ENCODE measurements at regions not wholly inside any gene's neighbourhood (a gene's known extent, or its start where the extent isn't known, plus 50 kb on each side); places are given as distances from the start of the nearest gene placed in this dataset.

- Mint-ChIP-seq H3K9me3 (no peaks in the 10 kb centered on the region; the same call in 2 of the 3 replicates), H3K27me3 (ENCODE audit: insufficient read depth, low read depth, poor library complexity) (no peaks in the 10 kb centered on the region), H3K36me3 (ENCODE audit: low read depth) (no peaks in the 10 kb centered on the region), H3K4me1 (no peaks in the 10 kb centered on the region), H3K4me3 (no peak overlapping the region), H3K27ac (no peak overlapping the region)
- H3K27ac ChIP-seq (ENCODE audit: low read depth), result no peak overlapping the region
- H3K9me2 ChIP-seq (ENCODE audit: insufficient read depth), result 0 out of 2 replicates have a peak, but pooled peaks cover 8% of the 10 kb centered on the region
- no peaks in the 10 kb centered on the region for H3K36me3 ChIP-seq (ENCODE audit: insufficient read depth)
- H2AFZ ChIP-seq, result no peak overlapping the region
- no peaks in the 10 kb centered on the region for H3K27me3 ChIP-seq (ENCODE audit: insufficient read depth)
- H3K4me2 ChIP-seq, result no peak overlapping the region
- TF ChIP-seq NANOG (IDR thresholded peaks at IDR 0.05; ENCODE audit: borderline replicate concordance), result no peak
- no peak for TF ChIP-seq ZNF331 (CRISPR knock-in tag; IDR thresholded peaks at IDR 0.05; ENCODE audit: low read depth)
- TF ChIP-seq STAT1 (IDR thresholded peaks at IDR 0.05; ENCODE audit: unreplicated experiment), result no peak
- no peak for TF ChIP-seq REST (IDR thresholded peaks at IDR 0.05; ENCODE audit: unreplicated experiment)
- no peak for TF ChIP-seq POLR2AphosphoS5 (IDR thresholded peaks at IDR 0.05; ENCODE audit: low read depth)
- no peak for TF ChIP-seq EZH2 (IDR thresholded peaks at IDR 0.05; ENCODE audit: low read depth, unreplicated experiment)
- TF ChIP-seq JUNB (IDR thresholded peaks at IDR 0.05; ENCODE audit: unreplicated experiment), result no peak
- TF ChIP-seq ZNF462 (CRISPR knock-in tag; IDR thresholded peaks at IDR 0.05), result no peak
- TF ChIP-seq ETS1 (IDR thresholded peaks at IDR 0.05), result no peak
- TF ChIP-seq ZNF114 (CRISPR knock-in tag; IDR thresholded peaks at IDR 0.05), result no peak
- TF ChIP-seq EZH2phosphoT487 (IDR thresholded peaks at IDR 0.05; ENCODE audit: unreplicated experiment), result no peak
- no peak for TF ChIP-seq CTCF (conservative IDR thresholded peaks at IDR 0.05; ENCODE audit: low read depth in 2 of 2)
- no peak for TF ChIP-seq CREB1 (CRISPR knock-in tag; IDR thresholded peaks at IDR 0.05; ENCODE audit: low read depth)
- no peaks in the 10 kb centered on the region for H3K79me2 ChIP-seq (replicated peaks; ENCODE audit: insufficient read depth)
- no peak for ATAC-seq
- no peaks in the 10 kb centered on the region for H3K4me1 ChIP-seq (ENCODE audit: insufficient read depth)
- H4K20me1 ChIP-seq (replicated peaks; ENCODE audit: insufficient read depth), result no peaks in the 10 kb centered on the region
- no peak overlapping the region for H3K4me3 ChIP-seq
- no peak for DNase-seq (ENCODE audit: low spot score)
- no peaks in the 10 kb centered on the region for H3F3A ChIP-seq (replicated peaks; ENCODE audit: low read depth)
These were observed 500.9 kb downstream of the TNS1 start for GRCh38 chr2:217501887-217502286.
